HCT116 (cell line): ENCODE measurements at regions not wholly inside any gene's neighbourhood (a gene's known extent, or its start where the extent isn't known, plus 50 kb on each side); places are given as distances from the start of the nearest gene placed in this dataset.

ENCODE experiments used
- ATAC-seq: fragments of 200-7000 bp; cut with Tn5 transposase; 2 replicates; pipeline ENCODE4 v1.9.1; 2020; ENCODE audit warnings: mild to moderate bottlenecking, moderate library complexity
- BruUV-seq: library from RNA; stranded (reverse); fragments of 400-500 nt; replicated peaks from 2 replicates; lab custom pipeline; 2021; lab: Mats Ljungman, UMichigan
- CTCF ChIA-PET: fragments of 300-600 bp; sonication (Branson Sonifier 250); formaldehyde crosslinking; loops from one replicate; lab custom pipeline; 2021; ENCODE audit warnings: antibody characterized with exemption; lab: Charles Lee
- POLR2A ChIA-PET: fragments of 300-600, 350-600 bp; sonication (Branson Sonifier 250); formaldehyde crosslinking; loops from one replicate; lab custom pipeline; 2021; ENCODE audit warnings: antibody characterized with exemption; lab: Charles Lee
- RAD21 ChIA-PET, 2 experiments: fragments of 300-600 bp; sonication (Branson Sonifier 250); formaldehyde crosslinking; loops; one replicate each; lab custom pipeline; 2023; ENCODE audit warnings: low total read pairs in 2 of 2; ENCODE audit not compliant: uncharacterized antibody in 2 of 2, unreplicated experiment in 2 of 2, low non-redundant PET in 1 of 2; lab: Charles Lee
- DNase-seq: peaks from one replicate; pipeline ENCODE4 v3.0.0-alpha.2; 2010; ENCODE audit warnings: low read depth, low spot score
- H2AFZ ChIP-seq: fragments of 200-600 bp; shearing (Covaris generic), sonication (generic); 2 replicates; pipeline ENCODE4 v1.6.1; 2017; ENCODE audit warnings: low read depth, mixed run types, mixed read lengths, antibody characterized with exemption, low read length; ENCODE audit not compliant: poor library complexity, severe bottlenecking
- H3K27ac ChIP-seq: 2 replicates; pipeline ENCODE4 v1.5.1; 2012; ENCODE audit warnings: low read depth, low read length
- H3K27me3 ChIP-seq: fragments of 200-600 bp; sonication (generic); 2 replicates; pipeline ENCODE4 v1.6.1; 2016; ENCODE audit warnings: mixed run types, low read length, mixed read lengths; ENCODE audit not compliant: insufficient read depth
- H3K36me3 ChIP-seq, 2 experiments: fragments of 200-500 bp in 1 of 2; fragments of 200-600 bp in 1 of 2; sonication (Bioruptor generic) in 1 of 2; sonication (generic) in 1 of 2; 2 replicates each; pipeline versions ENCODE4 v1.5.1 to v1.6.1; 2014 to 2016; ENCODE audit warnings: low read length in 2 of 2, inconsistent platforms in 1 of 2, mixed read lengths in 1 of 2, mixed run types in 1 of 2; ENCODE audit not compliant: insufficient read depth in 2 of 2, control insufficient read depth in 1 of 2
- H3K4me1 ChIP-seq, 2 experiments: fragments of 200-600 bp in 1 of 2; sonication (generic) in 1 of 2; 2 replicates each; pipeline versions ENCODE4 v1.5.1 to v1.6.1; 2012 to 2017; ENCODE audit warnings: low read length in 2 of 2, inconsistent platforms in 1 of 2, mild to moderate bottlenecking in 1 of 2, mixed read lengths in 1 of 2, mixed run types in 1 of 2, moderate library complexity in 1 of 2; ENCODE audit not compliant: insufficient read depth in 2 of 2, control insufficient read depth in 1 of 2
- H3K4me2 ChIP-seq: fragments of 200-600 bp; sonication (generic); 2 replicates; pipeline ENCODE4 v1.6.1; 2017; ENCODE audit warnings: mixed run types, low read length, mixed read lengths
- H3K4me3 ChIP-seq, 2 experiments: fragments of 200-600 bp in 1 of 2; sonication (generic) in 1 of 2; replicated peaks in 1 of 2; 2 replicates each; pipeline ENCODE4 v1.5.1; 2011 to 2016; ENCODE audit warnings: low read length in 2 of 2, control low read depth in 1 of 2, low read depth in 1 of 2, mild to moderate bottlenecking in 1 of 2, mixed read lengths in 1 of 2, mixed run types in 1 of 2
- H3K79me2 ChIP-seq: fragments of 200-600 bp; sonication (generic); 2 replicates; pipeline ENCODE4 v1.6.1; 2017; ENCODE audit warnings: mild to moderate bottlenecking, mixed run types, low read length, moderate library complexity, mixed read lengths; ENCODE audit not compliant: insufficient read depth
- H3K9ac ChIP-seq: fragments of 200-600 bp; sonication (generic); 2 replicates; pipeline ENCODE4 v1.6.1; 2016; ENCODE audit warnings: low read length, mixed read lengths
- H3K9me2 ChIP-seq: fragments of 200-600 bp; sonication (generic), shearing (Covaris generic); 2 replicates; pipeline ENCODE4 v1.6.1; 2017; ENCODE audit warnings: mixed run types, mild to moderate bottlenecking, moderate library complexity; ENCODE audit not compliant: insufficient read depth
- H3K9me3 ChIP-seq, 2 experiments: fragments of 200-500 bp in 1 of 2; fragments of 200-600 bp in 1 of 2; sonication (Bioruptor generic) in 1 of 2; sonication (generic) in 1 of 2; 2 replicates each; pipeline ENCODE4 v1.6.1; 2014 to 2017; ENCODE audit warnings: low read length in 2 of 2, mixed read lengths in 2 of 2, inconsistent platforms in 1 of 2, low read depth in 1 of 2, mild to moderate bottlenecking in 1 of 2, mixed run types in 1 of 2, moderate library complexity in 1 of 2; ENCODE audit not compliant: control insufficient read depth in 1 of 2, insufficient read depth in 1 of 2
- H4K20me1 ChIP-seq: fragments of 200-600 bp; sonication (generic), shearing (Covaris generic); 2 replicates; pipeline ENCODE4 v1.6.1; 2017; ENCODE audit warnings: mixed run types, mild to moderate bottlenecking, moderate library complexity; ENCODE audit not compliant: insufficient read depth
- CBX3 ChIP-seq: IDR thresholded peaks from 2 replicates; pipeline ENCODE4 v1.6.1; 2012; ENCODE audit warnings: low read depth
- CEBPB ChIP-seq: IDR thresholded peaks from 2 replicates; pipeline ENCODE4 v1.6.1; 2012; ENCODE audit warnings: low read depth
- EGR1 ChIP-seq: IDR thresholded peaks from 2 replicates; pipeline ENCODE4 v1.6.1; 2012; ENCODE audit warnings: low read depth
- ELF1 ChIP-seq: IDR thresholded peaks from 2 replicates; pipeline ENCODE4 v1.6.1; 2012; ENCODE audit warnings: low read depth, borderline replicate concordance
- EZH2phosphoT487 ChIP-seq: fragments of 200-600 bp; IDR thresholded peaks from 2 replicates; pipeline ENCODE4 v1.6.1; 2018; ENCODE audit warnings: antibody characterized with exemption, borderline replicate concordance
- FOSL1 ChIP-seq: IDR thresholded peaks from 2 replicates; pipeline ENCODE4 v1.6.1; 2012; ENCODE audit warnings: low read depth
- JUND ChIP-seq: IDR thresholded peaks from 2 replicates; pipeline ENCODE4 v1.6.1; 2012
- POLR2A ChIP-seq: IDR thresholded peaks from 2 replicates; pipeline ENCODE4 v1.7.0; 2011; ENCODE audit warnings: borderline replicate concordance; ENCODE audit not compliant: insufficient read depth, insufficient read length; ENCODE audit errors: extremely low read depth
- POLR2AphosphoS5 ChIP-seq: IDR thresholded peaks from 2 replicates; pipeline ENCODE4 v1.6.1; 2011; ENCODE audit warnings: mild to moderate bottlenecking, low read depth, low read length, moderate library complexity
- RAD21 ChIP-seq: IDR thresholded peaks from 2 replicates; pipeline ENCODE4 v1.6.1; 2012; ENCODE audit warnings: low read depth, mild to moderate bottlenecking
- SP1 ChIP-seq: IDR thresholded peaks from 2 replicates; pipeline ENCODE4 v1.6.1; 2012; ENCODE audit warnings: low read depth
- TCF7L2 ChIP-seq: IDR thresholded peaks from 2 replicates; pipeline ENCODE4 v1.7.0; 2011; ENCODE audit warnings: borderline replicate concordance, inconsistent platforms; ENCODE audit not compliant: insufficient read depth, insufficient read length; ENCODE audit errors: extremely low read depth
- YY1 ChIP-seq: IDR thresholded peaks from 2 replicates; pipeline ENCODE4 v1.6.1; 2011; ENCODE audit warnings: low read length, low read depth, moderate library complexity, mild to moderate bottlenecking; ENCODE audit not compliant: insufficient replicate concordance; ENCODE audit errors: extremely low read depth
- ZFX ChIP-seq: fragments of 450-650 bp; IDR thresholded peaks from 2 replicates; pipeline ENCODE4 v1.6.1; 2017
- ZNF274 ChIP-seq: fragments of 200-500 bp; sonication (Bioruptor generic); IDR thresholded peaks from 2 replicates; pipeline ENCODE4 v1.6.1; 2014; ENCODE audit warnings: mild to moderate bottlenecking, low read depth, low read length, inconsistent platforms
- intact Hi-C: fragments of 100-400 bp; cut with micrococcal nuclease; formaldehyde crosslinking; loops from 2 replicates; pipeline ENCODE4 v1.10.0; 2022
- TF ChIP-seq, protein P1 (sequence below): IDR thresholded peaks from 2 replicates; pipeline ENCODE4 v1.6.1; 2012
- TF ChIP-seq, protein P2 (sequence below): IDR thresholded peaks from 2 replicates; pipeline ENCODE4 v1.6.1; 2011; ENCODE audit warnings: mild to moderate bottlenecking, low read length, moderate library complexity; ENCODE audit not compliant: insufficient replicate concordance; ENCODE audit errors: extremely low read depth
- TF ChIP-seq, protein P3 (sequence below): IDR thresholded peaks from 2 replicates; pipeline ENCODE4 v1.6.1; 2012

DNA sequence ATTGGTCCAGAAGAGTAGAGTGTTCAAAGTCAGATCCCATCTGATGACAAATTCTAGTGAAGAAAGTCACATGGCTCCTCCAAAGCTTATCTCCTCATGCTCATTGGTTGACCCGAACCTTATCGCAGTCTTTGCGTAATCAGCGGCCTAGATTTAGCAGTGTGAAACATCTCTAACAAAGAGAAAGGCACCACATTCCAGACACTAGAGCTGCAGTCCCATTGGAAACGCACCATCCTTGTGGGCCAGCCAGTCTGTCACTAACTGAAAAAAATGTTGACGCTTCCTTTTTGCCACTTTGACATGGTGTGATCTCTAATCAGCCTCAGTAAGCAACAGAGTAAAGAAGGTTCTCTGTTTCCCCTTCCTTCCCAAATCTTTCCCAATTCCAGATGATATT is 458.0 kb upstream of the WWC1 start:
- Histone ChIP-seq H3K4me3 (no peak overlapping the region), H3K9me3 (no peaks in the 10 kb centered on the region), H3K4me1 (no peaks in the 10 kb centered on the region), H3K36me3 (no peaks in the 10 kb centered on the region), H3K79me2 (no peaks in the 10 kb centered on the region), H4K20me1 (no peaks in the 10 kb centered on the region), H3K4me2 (no peak overlapping the region), H3K9ac (no peak overlapping the region)
- intact Hi-C loops, result no loop called here
- CTCF ChIA-PET, result no interaction called here
- BruUV-seq, result no TSS peak
- POLR2A ChIA-PET, result no interaction called here
- no peak for TF ChIP-seq POLR2A
- TF ChIP-seq, all 23 proteins: peak for 0
- no peak overlapping the region for H3K27ac ChIP-seq
- RAD21 ChIA-PET, result no interaction called here
- H3K27me3 ChIP-seq, result peaks cover 19% of the 10 kb centered on the region; the same call in 1 of the 2 replicates
- DNase-seq (no peak), ATAC-seq (no peak)
- H3K9me2 ChIP-seq, result no peaks in the 10 kb centered on the region
- H2AFZ ChIP-seq, result no peak overlapping the region

DNA sequence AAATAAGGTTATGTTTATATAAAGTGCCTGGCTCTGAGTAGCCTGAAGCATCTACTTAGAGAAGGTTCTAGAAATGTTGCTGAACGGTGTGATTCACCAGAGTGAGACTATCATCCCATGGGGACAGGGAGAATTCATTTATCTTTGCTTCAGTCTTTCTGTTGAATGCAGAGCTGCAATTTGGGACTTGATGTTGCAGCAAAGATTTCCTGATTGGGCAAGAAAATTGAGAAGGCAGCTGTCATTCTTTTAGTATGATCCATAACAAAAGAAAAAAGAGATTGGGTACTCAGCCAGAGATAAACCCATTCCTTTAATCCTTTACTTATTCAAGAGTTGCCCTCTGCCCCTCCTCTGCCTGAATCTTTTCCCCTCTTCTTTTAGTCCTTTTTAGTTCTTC is 456.3 kb upstream of the WWC1 start:
- H3K9me2 ChIP-seq, result no peaks in the 10 kb centered on the region
- POLR2A ChIA-PET, result no interaction called here
- no peaks in the 10 kb centered on the region for H3K4me1 ChIP-seq
- peaks cover 30% of the 10 kb centered on the region; the same call in 1 of the 2 replicates for H3K27me3 ChIP-seq
- no peak overlapping the region for H3K4me3 ChIP-seq
- H4K20me1 ChIP-seq, result no peaks in the 10 kb centered on the region
- DNase-seq, result no peak
- CTCF ChIA-PET, result no interaction called here
- H3K9ac ChIP-seq, result no peak overlapping the region
- H3K4me2 ChIP-seq, result no peak overlapping the region
- no peak for ATAC-seq
- H2AFZ ChIP-seq, result no peak overlapping the region
- H3K79me2 ChIP-seq, result no peaks in the 10 kb centered on the region
- H3K36me3 ChIP-seq, result no peaks in the 10 kb centered on the region
- no peak overlapping the region for H3K27ac ChIP-seq
- no peaks in the 10 kb centered on the region for H3K9me3 ChIP-seq
- RAD21 ChIA-PET, result no interaction called here
- TF ChIP-seq FOSL1 (no peak), EGR1 (no peak), RAD21 (no peak), CEBPB (no peak), ZNF274 (no peak), YY1 (no peak), EZH2phosphoT487 (no peak), ZFX (no peak), CBX3 (no peak), POLR2AphosphoS5 (no peak), TCF7L2 (no peak), ELF1 (no peak), JUND (no peak), SP1 (no peak)
- TF ChIP-seq, protein P1, sequence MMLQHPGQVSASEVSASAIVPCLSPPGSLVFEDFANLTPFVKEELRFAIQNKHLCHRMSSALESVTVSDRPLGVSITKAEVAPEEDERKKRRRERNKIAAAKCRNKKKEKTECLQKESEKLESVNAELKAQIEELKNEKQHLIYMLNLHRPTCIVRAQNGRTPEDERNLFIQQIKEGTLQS, result no peak
- TF ChIP-seq, protein P2, sequence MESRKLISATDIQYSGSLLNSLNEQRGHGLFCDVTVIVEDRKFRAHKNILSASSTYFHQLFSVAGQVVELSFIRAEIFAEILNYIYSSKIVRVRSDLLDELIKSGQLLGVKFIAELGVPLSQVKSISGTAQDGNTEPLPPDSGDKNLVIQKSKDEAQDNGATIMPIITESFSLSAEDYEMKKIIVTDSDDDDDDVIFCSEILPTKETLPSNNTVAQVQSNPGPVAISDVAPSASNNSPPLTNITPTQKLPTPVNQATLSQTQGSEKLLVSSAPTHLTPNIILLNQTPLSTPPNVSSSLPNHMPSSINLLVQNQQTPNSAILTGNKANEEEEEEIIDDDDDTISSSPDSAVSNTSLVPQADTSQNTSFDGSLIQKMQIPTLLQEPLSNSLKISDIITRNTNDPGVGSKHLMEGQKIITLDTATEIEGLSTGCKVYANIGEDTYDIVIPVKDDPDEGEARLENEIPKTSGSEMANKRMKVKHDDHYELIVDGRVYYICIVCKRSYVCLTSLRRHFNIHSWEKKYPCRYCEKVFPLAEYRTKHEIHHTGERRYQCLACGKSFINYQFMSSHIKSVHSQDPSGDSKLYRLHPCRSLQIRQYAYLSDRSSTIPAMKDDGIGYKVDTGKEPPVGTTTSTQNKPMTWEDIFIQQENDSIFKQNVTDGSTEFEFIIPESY, result no peak
- TF ChIP-seq, protein P3, sequence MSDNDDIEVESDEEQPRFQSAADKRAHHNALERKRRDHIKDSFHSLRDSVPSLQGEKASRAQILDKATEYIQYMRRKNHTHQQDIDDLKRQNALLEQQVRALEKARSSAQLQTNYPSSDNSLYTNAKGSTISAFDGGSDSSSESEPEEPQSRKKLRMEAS, result no peak
- BruUV-seq, result no TSS peak
- intact Hi-C loops, result no loop called here
